DND-41 (cell line): ENCODE measurements at regions not wholly inside any gene's neighbourhood (a gene's known extent, or its start where the extent isn't known, plus 50 kb on each side); places are given as distances from the start of the nearest gene placed in this dataset.

ENCODE experiments used
- ATAC-seq: fragments of 200-7000 bp; cut with Tn5 transposase; 3 replicates; pipeline ENCODE4 v1.9.1; 2021; ENCODE audit warnings: low read depth; ENCODE audit not compliant: insufficient read depth
- DNase-seq: peaks from one replicate; pipeline ENCODE4 v3.0.0-alpha.2; 2020
- H2AFZ ChIP-seq: 2 replicates; pipeline ENCODE4 v1.6.0; 2012; ENCODE audit warnings: low read depth, low read length
- H3K27ac ChIP-seq: 2 replicates; pipeline ENCODE4 v1.5.1; 2012; ENCODE audit warnings: low read length, inconsistent platforms
- H3K27me3 ChIP-seq: fragments of 200-600 bp; sonication (generic); 2 replicates; pipeline ENCODE4 v1.6.0; 2012; ENCODE audit warnings: low read length, mild to moderate bottlenecking, inconsistent platforms; ENCODE audit not compliant: insufficient read depth, poor library complexity
- H3K36me3 ChIP-seq: 2 replicates; pipeline ENCODE4 v1.5.1; 2012; ENCODE audit warnings: low read length, inconsistent platforms; ENCODE audit not compliant: insufficient read depth
- H3K4me1 ChIP-seq: 2 replicates; pipeline ENCODE4 v1.5.1; 2012; ENCODE audit warnings: mild to moderate bottlenecking, low read length; ENCODE audit not compliant: insufficient read depth
- H3K4me2 ChIP-seq: 2 replicates; pipeline ENCODE4 v1.6.0; 2012; ENCODE audit warnings: mild to moderate bottlenecking, moderate library complexity, low read length, inconsistent platforms; ENCODE audit not compliant: insufficient read depth
- H3K4me3 ChIP-seq, 2 experiments: fragments of 200-600 bp in 1 of 2; shearing (Covaris generic) in 1 of 2; 2 replicates each; pipeline ENCODE4 v1.5.1; 2012 to 2016; ENCODE audit warnings: inconsistent platforms in 2 of 2, low read length in 2 of 2, mild to moderate bottlenecking in 2 of 2, low read depth in 1 of 2, moderate library complexity in 1 of 2
- H3K79me2 ChIP-seq: 2 replicates; pipeline ENCODE4 v1.6.0; 2012; ENCODE audit warnings: low read length, inconsistent platforms; ENCODE audit not compliant: insufficient read depth
- H3K9ac ChIP-seq: 2 replicates; pipeline ENCODE4 v1.6.0; 2012; ENCODE audit warnings: low read depth, mild to moderate bottlenecking, inconsistent platforms, low read length, moderate library complexity
- H3K9me3 ChIP-seq: 2 replicates; pipeline ENCODE4 v1.5.1; 2012; ENCODE audit warnings: low read length, moderate library complexity, mild to moderate bottlenecking, inconsistent platforms; ENCODE audit not compliant: insufficient read depth, severe bottlenecking
- H4K20me1 ChIP-seq: 2 replicates; pipeline ENCODE4 v1.6.0; 2012; ENCODE audit warnings: low read length; ENCODE audit not compliant: insufficient read depth
- EZH2 ChIP-seq: IDR thresholded peaks from 3 replicates; pipeline ENCODE4 v1.6.1; 2012; ENCODE audit warnings: borderline replicate concordance, low read depth, mild to moderate bottlenecking, moderate library complexity, low read length, inconsistent platforms; ENCODE audit not compliant: severe bottlenecking
- TF ChIP-seq, protein P1 (sequence below): IDR thresholded peaks from 2 replicates; pipeline ENCODE4 v1.5.1; 2012; ENCODE audit warnings: borderline replicate concordance, low read length, moderate library complexity, mild to moderate bottlenecking; ENCODE audit not compliant: poor library complexity, severe bottlenecking; ENCODE audit errors: extremely low read depth

DNA sequence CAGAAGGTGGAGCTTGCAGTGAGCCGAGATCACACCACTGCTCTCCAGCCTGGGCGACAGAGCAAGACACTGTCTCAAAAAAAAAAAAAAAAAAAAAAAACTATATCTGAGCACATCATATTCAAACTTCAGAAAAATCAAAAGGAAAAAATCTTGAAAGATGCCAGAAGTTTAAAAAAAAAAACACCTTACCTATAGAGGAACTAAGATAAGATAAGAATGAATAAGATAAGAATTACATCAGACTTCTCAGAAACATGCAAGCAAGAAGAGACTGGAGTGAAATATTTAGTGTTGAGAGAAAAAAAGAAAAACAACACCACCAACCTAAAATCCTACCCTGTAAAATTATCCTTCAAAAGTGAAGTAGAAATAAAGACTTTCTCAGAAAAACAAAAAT is 116.8 kb upstream of the ARID1B start:
- no peak for TF ChIP-seq EZH2
- TF ChIP-seq, protein P1, sequence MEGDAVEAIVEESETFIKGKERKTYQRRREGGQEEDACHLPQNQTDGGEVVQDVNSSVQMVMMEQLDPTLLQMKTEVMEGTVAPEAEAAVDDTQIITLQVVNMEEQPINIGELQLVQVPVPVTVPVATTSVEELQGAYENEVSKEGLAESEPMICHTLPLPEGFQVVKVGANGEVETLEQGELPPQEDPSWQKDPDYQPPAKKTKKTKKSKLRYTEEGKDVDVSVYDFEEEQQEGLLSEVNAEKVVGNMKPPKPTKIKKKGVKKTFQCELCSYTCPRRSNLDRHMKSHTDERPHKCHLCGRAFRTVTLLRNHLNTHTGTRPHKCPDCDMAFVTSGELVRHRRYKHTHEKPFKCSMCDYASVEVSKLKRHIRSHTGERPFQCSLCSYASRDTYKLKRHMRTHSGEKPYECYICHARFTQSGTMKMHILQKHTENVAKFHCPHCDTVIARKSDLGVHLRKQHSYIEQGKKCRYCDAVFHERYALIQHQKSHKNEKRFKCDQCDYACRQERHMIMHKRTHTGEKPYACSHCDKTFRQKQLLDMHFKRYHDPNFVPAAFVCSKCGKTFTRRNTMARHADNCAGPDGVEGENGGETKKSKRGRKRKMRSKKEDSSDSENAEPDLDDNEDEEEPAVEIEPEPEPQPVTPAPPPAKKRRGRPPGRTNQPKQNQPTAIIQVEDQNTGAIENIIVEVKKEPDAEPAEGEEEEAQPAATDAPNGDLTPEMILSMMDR = no peak
- ATAC-seq (no peak), DNase-seq (no peak)
- no peak overlapping the region for H3K4me2 ChIP-seq
- no peaks in the 10 kb centered on the region for H3K9me3 ChIP-seq
- no peaks in the 10 kb centered on the region for H3K27me3 ChIP-seq
- no peaks in the 10 kb centered on the region for H3K36me3 ChIP-seq
- no peak overlapping the region for H3K4me3 ChIP-seq
- no peaks in the 10 kb centered on the region for H3K4me1 ChIP-seq
- no peak overlapping the region for H3K9ac ChIP-seq
- H4K20me1 ChIP-seq = no peaks in the 10 kb centered on the region
- H3K79me2 ChIP-seq = no peaks in the 10 kb centered on the region
- no peak overlapping the region for H3K27ac ChIP-seq
- H2AFZ ChIP-seq = no peak overlapping the region

DNA sequence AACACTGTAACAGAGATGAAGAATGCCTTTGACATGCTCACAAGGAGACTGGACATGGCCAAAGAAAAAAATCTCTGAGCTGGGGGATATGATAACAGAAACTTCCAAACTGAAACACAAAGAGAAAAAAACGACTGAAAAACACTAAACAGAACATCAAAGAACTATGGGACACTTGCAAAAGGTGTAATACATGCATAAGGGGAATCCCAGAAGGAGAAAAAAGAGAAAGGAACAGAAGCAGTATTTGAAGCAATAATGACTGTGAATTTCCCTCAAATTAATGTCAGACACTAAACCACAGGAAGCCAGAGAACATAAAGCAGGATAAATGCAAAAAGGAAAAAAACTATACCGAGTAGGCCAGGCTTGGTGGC is 117.4 kb upstream of the ARID1B start:
- no peaks in the 10 kb centered on the region for H3K79me2 ChIP-seq
- H3K27ac ChIP-seq = no peak overlapping the region
- no peaks in the 10 kb centered on the region for H3K4me1 ChIP-seq
- no peaks in the 10 kb centered on the region for H3K9me3 ChIP-seq
- no peak overlapping the region for H3K4me2 ChIP-seq
- no peak overlapping the region for H3K9ac ChIP-seq
- no peaks in the 10 kb centered on the region for H4K20me1 ChIP-seq
- H3K36me3 ChIP-seq = no peaks in the 10 kb centered on the region
- no peak overlapping the region for H3K4me3 ChIP-seq
- H3K27me3 ChIP-seq = no peaks in the 10 kb centered on the region
- DNase-seq = no peak
- H2AFZ ChIP-seq = no peak overlapping the region
- no peak for ATAC-seq
- TF ChIP-seq EZH2 = no peak
- TF ChIP-seq, protein P1 = no peak

DNA sequence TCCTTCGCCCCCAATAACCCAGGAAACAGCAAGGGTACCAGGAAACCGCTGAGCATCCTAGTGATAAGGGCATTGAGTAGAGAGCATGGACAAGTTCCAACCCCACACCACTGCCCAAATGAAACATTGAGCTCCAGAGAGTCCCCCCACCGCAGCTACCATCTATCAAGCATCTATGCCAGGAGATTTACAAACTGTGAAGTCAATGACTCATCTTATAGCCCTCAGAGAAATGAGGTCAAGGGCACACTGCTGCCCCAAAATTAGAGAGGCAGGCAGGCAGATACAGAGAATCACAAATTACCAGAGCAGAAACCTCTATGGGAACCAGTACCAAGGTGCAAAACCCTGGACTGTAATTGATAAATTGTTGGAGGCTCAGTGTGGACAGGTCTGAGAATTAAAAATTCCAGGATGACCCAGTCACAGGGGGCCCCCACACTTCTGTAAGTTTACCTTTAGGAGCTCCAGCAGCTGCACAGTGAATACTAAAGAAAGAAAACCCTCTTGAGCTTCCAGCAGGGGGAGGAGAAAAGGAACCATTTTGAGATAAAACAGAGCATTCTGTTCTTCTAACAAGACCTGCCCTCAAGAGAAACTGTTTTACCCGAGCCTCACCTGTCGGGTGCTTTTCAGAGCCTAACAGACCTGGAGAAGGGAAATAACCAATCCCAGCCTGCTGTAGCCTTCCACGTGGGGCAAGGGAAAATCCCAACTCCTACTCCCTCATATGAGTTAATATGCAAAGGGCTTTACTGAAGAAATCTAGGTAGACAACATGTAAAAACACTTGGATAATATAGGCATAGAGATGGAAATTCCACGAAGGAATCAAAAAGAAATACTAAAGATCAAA is 118.0 kb upstream of the ARID1B start:
- no peaks in the 10 kb centered on the region for H3K9me3 ChIP-seq
- H3K27ac ChIP-seq = no peak overlapping the region
- ATAC-seq (no peak), DNase-seq (no peak)
- no peaks in the 10 kb centered on the region for H4K20me1 ChIP-seq
- H3K4me3 ChIP-seq = no peak overlapping the region
- H3K27me3 ChIP-seq = no peaks in the 10 kb centered on the region
- no peaks in the 10 kb centered on the region for H3K79me2 ChIP-seq
- no peak for TF ChIP-seq EZH2
- TF ChIP-seq, protein P1 = no peak
- H2AFZ ChIP-seq = no peak overlapping the region
- no peak overlapping the region for H3K4me2 ChIP-seq
- H3K9ac ChIP-seq = no peak overlapping the region
- no peaks in the 10 kb centered on the region for H3K4me1 ChIP-seq
- H3K36me3 ChIP-seq = no peaks in the 10 kb centered on the region
